NCI-H526 treated with DMSO at 0.1 percent for 48 hours (cell line): ENCODE measurements at regions not wholly inside any gene's neighbourhood (a gene's known extent, or its start where the extent isn't known, plus 50 kb on each side); places are given as distances from the start of the nearest gene placed in this dataset.

Experiments
- DNase-seq: peaks from one replicate; lab custom pipeline; 2025; lab: John Stamatoyannopoulos, UW

- no peak for DNase-seq
Measured at GRCh38 chr1:219801156-219801820, 127.1 kb downstream of the SLC30A10 start.

- no peak for DNase-seq
Measured at GRCh38 chr1:219798283-219799030, 129.9 kb downstream of the SLC30A10 start.

GRCh38 chr1:219797683-219798082, 130.7 kb downstream of the SLC30A10 start:
- DNase-seq, result no peak

- DNase-seq, result no peak
Measured at GRCh38 chr1:219797009-219797408, 131.3 kb downstream of the SLC30A10 start.

GRCh38 chr1:219795363-219795917, 132.9 kb downstream of the SLC30A10 start:
- DNase-seq, result no peak

GRCh38 chr1:219794085-219794743, 134.1 kb downstream of the SLC30A10 start:
- DNase-seq, result no peak

- DNase-seq, result no peak
Measured at GRCh38 chr1:219792337-219793021, 135.9 kb downstream of the SLC30A10 start.

- no peak for DNase-seq
Measured at GRCh38 chr1:219791766-219792165, 136.6 kb downstream of the SLC30A10 start.

GRCh38 chr1:219790834-219791615, 137.3 kb downstream of the SLC30A10 start:
- no peak for DNase-seq

GRCh38 chr1:219788700-219789099, 139.7 kb downstream of the SLC30A10 start:
- no peak for DNase-seq

- no peak for DNase-seq
Measured at GRCh38 chr1:219788091-219788490, 140.3 kb downstream of the SLC30A10 start.

GRCh38 chr1:219784660-219785381, 143.5 kb downstream of the SLC30A10 start:
- DNase-seq, result no peak

GRCh38 chr1:219783605-219784235, 144.6 kb downstream of the SLC30A10 start:
- DNase-seq, result no peak

GRCh38 chr1:219782929-219783328, 145.4 kb downstream of the SLC30A10 start:
- DNase-seq, result no peak

GRCh38 chr1:219782311-219782710, 146.0 kb downstream of the SLC30A10 start:
- DNase-seq, result no peak

- no peak for DNase-seq
Measured at GRCh38 chr1:219781491-219781890, 146.9 kb downstream of the SLC30A10 start.

GRCh38 chr1:219778793-219779369, 149.5 kb downstream of the SLC30A10 start:
- DNase-seq, result no peak

- no peak for DNase-seq
Measured at GRCh38 chr1:219778110-219778509, 150.2 kb downstream of the SLC30A10 start.

- no peak for DNase-seq
Measured at GRCh38 chr1:219774386-219774785, 154.0 kb downstream of the SLC30A10 start.

GRCh38 chr1:219773775-219774174, 154.6 kb downstream of the SLC30A10 start:
- peak; percentile 18 for DNase-seq
